Astrocyte of the spinal cord (primary cell): ENCODE measurements at regions not wholly inside any gene's neighbourhood (a gene's known extent, or its start where the extent isn't known, plus 50 kb on each side); places are given as distances from the start of the nearest gene placed in this dataset.
"Not testable (repeated sequence)": the region's sequence is repeated elsewhere in the genome, so short reads cannot be mapped to it uniquely, and the experiment has no call there.

Source experiments
- DNase-seq: peaks from one replicate; pipeline ENCODE4 v3.0.0; 2011; ENCODE audit warnings: low read depth, low spot score
- H3K4me3 ChIP-seq: 2 replicates; pipeline ENCODE4 v1.5.1; 2011; ENCODE audit warnings: low read depth, mild to moderate bottlenecking, low read length, moderate library complexity
- in situ Hi-C: cut with HindIII; loops from 2 replicates; pipeline ENCODE4 v1.10.0; 2017; ENCODE audit warnings: low sequenced_read_pairs
- TF ChIP-seq, protein P1 (sequence below): IDR thresholded peaks from 2 replicates; pipeline ENCODE4 v1.5.1; 2012; ENCODE audit warnings: low read depth, mild to moderate bottlenecking, low read length, inconsistent platforms

DNA sequence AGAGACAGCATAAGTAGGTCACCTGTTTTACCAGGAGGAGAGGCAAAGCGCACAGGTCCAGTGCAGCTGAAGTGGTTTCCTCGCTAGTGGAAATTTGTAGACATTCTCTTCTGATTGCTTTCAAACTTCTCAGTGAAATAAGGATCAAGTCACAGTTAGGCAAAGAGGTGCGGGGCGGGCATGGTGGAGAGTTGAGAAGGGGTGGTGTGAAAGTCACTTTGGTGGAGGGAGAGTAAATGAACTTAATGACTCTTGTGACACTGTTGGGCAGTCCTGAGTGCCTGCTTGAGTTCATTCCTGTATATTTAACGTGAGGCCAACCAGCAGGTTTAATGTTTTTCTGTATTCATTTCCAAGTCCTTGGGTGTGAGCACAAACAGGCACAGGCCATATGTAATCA, 235.6 kb downstream of the TRIML1 start:
- no peak overlapping the region for H3K4me3 ChIP-seq
- no peak for DNase-seq
- TF ChIP-seq, protein P1, sequence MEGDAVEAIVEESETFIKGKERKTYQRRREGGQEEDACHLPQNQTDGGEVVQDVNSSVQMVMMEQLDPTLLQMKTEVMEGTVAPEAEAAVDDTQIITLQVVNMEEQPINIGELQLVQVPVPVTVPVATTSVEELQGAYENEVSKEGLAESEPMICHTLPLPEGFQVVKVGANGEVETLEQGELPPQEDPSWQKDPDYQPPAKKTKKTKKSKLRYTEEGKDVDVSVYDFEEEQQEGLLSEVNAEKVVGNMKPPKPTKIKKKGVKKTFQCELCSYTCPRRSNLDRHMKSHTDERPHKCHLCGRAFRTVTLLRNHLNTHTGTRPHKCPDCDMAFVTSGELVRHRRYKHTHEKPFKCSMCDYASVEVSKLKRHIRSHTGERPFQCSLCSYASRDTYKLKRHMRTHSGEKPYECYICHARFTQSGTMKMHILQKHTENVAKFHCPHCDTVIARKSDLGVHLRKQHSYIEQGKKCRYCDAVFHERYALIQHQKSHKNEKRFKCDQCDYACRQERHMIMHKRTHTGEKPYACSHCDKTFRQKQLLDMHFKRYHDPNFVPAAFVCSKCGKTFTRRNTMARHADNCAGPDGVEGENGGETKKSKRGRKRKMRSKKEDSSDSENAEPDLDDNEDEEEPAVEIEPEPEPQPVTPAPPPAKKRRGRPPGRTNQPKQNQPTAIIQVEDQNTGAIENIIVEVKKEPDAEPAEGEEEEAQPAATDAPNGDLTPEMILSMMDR = no peak
- in situ Hi-C loops = no loop called here

DNA sequence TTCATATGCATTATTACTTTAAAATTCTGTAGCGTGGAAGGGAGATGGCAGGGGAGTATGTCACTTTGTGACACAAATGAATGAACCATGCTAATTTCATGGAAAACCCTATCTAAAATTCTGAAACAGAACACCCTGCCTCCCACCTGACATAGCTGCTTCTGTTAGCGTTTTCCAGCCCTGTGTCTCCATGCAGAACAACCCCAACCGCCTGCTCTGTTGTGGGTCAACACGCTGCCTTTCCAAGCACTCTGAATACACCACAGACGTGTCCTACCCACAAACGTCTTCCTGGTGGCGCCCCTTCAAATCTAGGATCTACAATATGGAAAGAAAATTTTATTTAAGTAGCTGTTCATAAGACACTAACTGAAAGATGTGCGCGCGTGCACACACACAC, 238.6 kb downstream of the TRIML1 start:
- TF ChIP-seq, protein P1 = no peak
- H3K4me3 ChIP-seq = no peak overlapping the region
- DNase-seq = no peak
- in situ Hi-C loops = no loop called here

DNA sequence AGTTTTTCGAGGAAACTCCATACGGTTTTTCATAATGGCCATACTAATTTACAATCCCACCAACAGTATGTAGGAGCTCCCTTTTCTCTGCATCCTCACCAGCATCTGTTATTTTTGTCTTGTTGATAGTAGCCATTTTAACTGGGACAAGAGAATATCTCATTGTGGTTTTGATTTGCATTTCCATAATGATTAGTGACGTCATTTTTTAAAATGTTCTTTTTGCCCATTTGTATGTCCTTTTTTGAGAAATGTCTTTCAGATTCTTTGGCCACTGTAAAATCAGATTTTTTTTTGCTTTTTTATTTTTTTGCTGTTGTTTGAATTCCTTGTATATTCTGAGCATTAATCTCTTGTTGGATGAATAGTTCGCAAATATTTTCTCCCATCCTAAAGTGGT, 243.9 kb downstream of the TRIML1 start:
- TF ChIP-seq, protein P1 = no peak
- no peak for DNase-seq
- no peak overlapping the region for H3K4me3 ChIP-seq
- in situ Hi-C loops = no loop called here

DNA sequence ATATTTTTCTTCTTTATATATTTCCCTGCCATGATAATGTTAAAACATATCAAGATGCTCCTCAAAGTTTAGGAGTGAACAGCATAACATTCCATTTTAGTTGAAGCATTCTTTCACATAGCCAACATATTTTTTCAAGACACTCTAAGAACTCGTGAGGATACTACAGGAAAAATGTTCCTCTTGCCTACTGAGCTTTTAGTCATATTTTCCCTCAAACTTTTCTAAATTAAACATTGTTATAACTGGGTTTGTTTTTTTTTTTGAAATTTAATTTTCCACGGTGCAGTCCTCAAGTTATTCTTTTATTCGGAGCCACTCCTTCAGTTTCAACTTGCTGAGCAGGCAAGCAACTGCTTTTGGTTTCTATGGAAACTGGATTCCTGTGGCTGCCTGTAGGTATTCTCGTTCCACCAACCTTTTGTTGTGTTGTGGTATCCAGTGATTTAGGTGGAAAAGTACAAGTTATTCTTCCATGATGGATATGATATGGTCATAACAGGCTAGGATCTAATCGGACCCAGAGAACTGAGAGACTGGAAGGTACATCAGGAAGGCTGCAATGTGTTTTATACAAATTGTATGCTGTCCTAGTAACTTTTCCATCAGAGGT, 248.0 kb downstream of the TRIML1 start:
- no peak overlapping the region for H3K4me3 ChIP-seq
- TF ChIP-seq, protein P1 = no peak
- DNase-seq = peak; percentile 16
- in situ Hi-C loops = no loop called here

DNA sequence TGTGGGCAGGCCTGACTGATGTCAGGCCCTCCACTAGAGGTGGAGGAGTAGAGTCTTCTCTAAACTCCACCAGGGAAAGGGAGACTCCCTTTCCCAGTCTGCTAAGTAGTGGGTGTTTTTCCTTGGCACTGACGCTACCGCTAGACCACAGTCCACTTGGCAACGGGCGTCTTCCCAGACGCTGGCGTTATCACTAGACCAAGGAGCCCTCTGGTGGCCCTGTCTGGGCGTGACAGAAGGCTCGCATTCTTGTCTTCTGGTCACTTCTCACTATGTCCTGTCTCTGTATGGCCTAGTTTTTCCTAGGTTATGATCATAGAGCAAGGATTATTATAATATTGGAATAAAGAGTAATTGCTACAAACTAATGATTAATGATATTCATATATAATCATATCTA, 252.1 kb downstream of the TRIML1 start:
- H3K4me3 ChIP-seq, DNase-seq, in situ Hi-C loops: not testable (repeated sequence)

DNA sequence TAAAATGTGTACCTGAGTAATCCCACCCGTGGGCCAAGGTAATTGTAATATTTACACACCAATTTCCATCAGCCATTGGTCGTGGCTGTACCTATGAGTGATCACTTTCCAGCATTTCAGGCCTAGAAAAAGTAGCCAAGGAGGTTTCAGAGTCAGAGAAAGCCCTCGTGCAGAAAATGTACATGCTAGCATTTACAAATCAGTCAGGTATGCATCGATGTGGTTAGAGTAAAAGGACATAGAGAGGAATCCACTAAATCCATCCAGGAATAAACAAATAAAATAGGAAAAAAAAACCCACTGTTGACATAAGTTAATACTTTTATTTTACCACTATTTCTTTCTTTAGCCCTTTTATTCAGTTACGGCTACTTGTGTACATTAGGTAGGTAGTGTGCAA, 256.8 kb downstream of the TRIML1 start:
- TF ChIP-seq, protein P1 = no peak
- no peak for DNase-seq
- H3K4me3 ChIP-seq = no peak overlapping the region
- in situ Hi-C loops = no loop called here

DNA sequence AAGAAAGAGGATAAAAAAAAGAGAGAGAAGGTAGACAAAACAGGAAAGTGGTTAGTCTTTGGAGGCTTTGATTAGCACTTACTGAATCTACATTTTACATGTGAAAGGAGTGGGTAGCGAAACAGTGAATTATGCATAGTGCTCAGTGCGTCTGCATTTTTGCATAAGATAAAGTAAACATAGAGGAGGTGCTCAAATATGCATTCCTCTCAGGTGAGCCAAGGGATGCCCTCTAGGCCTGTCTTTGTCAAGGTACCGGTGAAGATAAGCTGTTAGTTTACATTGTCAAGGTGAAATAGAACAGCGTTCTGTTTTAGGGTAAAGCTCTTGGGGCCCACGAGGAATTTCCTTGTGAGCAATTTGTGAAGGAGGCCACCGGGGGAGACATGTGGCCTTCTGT, 260.6 kb downstream of the TRIML1 start:
- no peak for DNase-seq
- in situ Hi-C loops = no loop called here
- no peak overlapping the region for H3K4me3 ChIP-seq
- TF ChIP-seq, protein P1 = no peak
